OCI-LY7 (cell line): ENCODE measurements at regions not wholly inside any gene's neighbourhood (a gene's known extent, or its start where the extent isn't known, plus 50 kb on each side); places are given as distances from the start of the nearest gene placed in this dataset.

Experiments used
- EZH2phosphoT487 ChIP-seq: fragments of 200-600 bp; sonication (generic); IDR thresholded peaks from 2 replicates; pipeline ENCODE4 v1.6.1; 2018; ENCODE audit warnings: low read depth, borderline replicate concordance, mild to moderate bottlenecking, mixed run types, antibody characterized with exemption, low read length, moderate library complexity, mixed read lengths
- TF ChIP-seq, protein P1 (sequence below): fragments of 200-600 bp; sonication (generic); conservative IDR thresholded peaks from 2 replicates; pipeline ENCODE4 v1.5.1; 2014; ENCODE audit warnings: mild to moderate bottlenecking, antibody characterized with exemption, low read length, moderate library complexity, mixed read lengths

GRCh38 chr14:51544471-51544870 is 107.2 kb upstream of the FRMD6 start:
- TF ChIP-seq, protein P1, sequence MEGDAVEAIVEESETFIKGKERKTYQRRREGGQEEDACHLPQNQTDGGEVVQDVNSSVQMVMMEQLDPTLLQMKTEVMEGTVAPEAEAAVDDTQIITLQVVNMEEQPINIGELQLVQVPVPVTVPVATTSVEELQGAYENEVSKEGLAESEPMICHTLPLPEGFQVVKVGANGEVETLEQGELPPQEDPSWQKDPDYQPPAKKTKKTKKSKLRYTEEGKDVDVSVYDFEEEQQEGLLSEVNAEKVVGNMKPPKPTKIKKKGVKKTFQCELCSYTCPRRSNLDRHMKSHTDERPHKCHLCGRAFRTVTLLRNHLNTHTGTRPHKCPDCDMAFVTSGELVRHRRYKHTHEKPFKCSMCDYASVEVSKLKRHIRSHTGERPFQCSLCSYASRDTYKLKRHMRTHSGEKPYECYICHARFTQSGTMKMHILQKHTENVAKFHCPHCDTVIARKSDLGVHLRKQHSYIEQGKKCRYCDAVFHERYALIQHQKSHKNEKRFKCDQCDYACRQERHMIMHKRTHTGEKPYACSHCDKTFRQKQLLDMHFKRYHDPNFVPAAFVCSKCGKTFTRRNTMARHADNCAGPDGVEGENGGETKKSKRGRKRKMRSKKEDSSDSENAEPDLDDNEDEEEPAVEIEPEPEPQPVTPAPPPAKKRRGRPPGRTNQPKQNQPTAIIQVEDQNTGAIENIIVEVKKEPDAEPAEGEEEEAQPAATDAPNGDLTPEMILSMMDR, result no peak
- TF ChIP-seq EZH2phosphoT487, result no peak
